Lower lobe of right lung (tissue), 2 donors: ENCODE measurements at regions not wholly inside any gene's neighbourhood (a gene's known extent, or its start where the extent isn't known, plus 50 kb on each side); places are given as distances from the start of the nearest gene placed in this dataset.

Experiments
- ATAC-seq, 2 donors: fragments of 200-7000 bp; cut with Tn5 transposase; one replicate each; pipeline ENCODE4 v1.9.1; 2020 to 2022; ENCODE audit warnings: mild to moderate bottlenecking in 2 of 2, moderate library complexity in 2 of 2
- DNase-seq: peaks from one replicate; pipeline ENCODE4 v3.0.0-alpha.2; 2020
- H3K27ac ChIP-seq: fragments of 200-600 bp; one replicate; pipeline ENCODE4 v1.8.0; 2022
- H3K27me3 ChIP-seq: fragments of 200-600 bp; one replicate; pipeline ENCODE4 v1.8.0; 2022; ENCODE audit warnings: low read depth
- H3K36me3 ChIP-seq: fragments of 200-600 bp; one replicate; pipeline ENCODE4 v1.8.0; 2022; ENCODE audit warnings: mild to moderate bottlenecking
- H3K4me1 ChIP-seq: fragments of 200-600 bp; one replicate; pipeline ENCODE4 v1.8.0; 2022
- H3K4me3 ChIP-seq: fragments of 200-600 bp; one replicate; pipeline ENCODE4 v1.8.0; 2022; ENCODE audit warnings: mild to moderate bottlenecking
- H3K9me3 ChIP-seq: fragments of 200-600 bp; one replicate; pipeline ENCODE4 v1.8.0; 2022
- intact Hi-C: fragments of 100-400 bp; cut with DNase I; formaldehyde crosslinking; loops from one replicate; pipeline ENCODE4 v1.11.0; 2022
- TF ChIP-seq, protein P1 (sequence below): fragments of 200-600 bp; IDR thresholded peaks from one replicate; pipeline ENCODE4 v1.8.0; 2022; ENCODE audit warnings: antibody characterized with exemption, mild to moderate bottlenecking
- donor health status: DM: no; HTN: yes; CAD: no; lungs with severe emphysema.

DNA sequence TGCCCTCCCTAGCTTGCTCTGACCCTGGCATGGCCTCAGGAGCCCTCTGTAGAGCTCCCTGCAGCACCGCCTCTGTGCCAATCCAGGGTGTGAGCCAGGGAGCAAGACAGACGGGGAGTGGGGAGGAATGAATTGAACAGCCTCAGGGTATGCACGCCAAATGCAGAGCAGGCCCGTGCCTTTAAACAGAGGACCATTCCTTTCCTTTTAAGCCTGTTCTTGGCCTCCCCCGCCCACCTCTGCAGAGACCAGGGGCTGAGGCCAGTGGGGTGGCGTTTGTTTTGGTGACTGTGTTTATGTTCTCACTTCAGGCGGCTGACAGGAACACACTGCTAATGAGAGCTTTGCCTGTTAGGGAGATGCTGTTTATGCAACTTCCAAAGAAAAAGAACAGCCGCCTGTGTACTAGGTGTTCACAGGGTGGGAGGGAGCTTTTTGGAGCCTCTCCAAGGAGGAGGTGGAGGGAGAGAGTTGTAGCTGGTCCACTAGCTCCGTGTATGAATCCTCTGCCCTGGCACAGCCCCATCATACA, 528.1 kb upstream of the DPP6 start:
- no peaks in the 10 kb centered on the region for H3K27me3 ChIP-seq
- intact Hi-C loops, result no loop called here
- H3K36me3 ChIP-seq, result no peaks in the 10 kb centered on the region
- ATAC-seq, result peak; percentile 25 to 39
- H3K4me1 ChIP-seq, result no peaks in the 10 kb centered on the region
- no peak overlapping the region for H3K27ac ChIP-seq
- TF ChIP-seq, protein P1, sequence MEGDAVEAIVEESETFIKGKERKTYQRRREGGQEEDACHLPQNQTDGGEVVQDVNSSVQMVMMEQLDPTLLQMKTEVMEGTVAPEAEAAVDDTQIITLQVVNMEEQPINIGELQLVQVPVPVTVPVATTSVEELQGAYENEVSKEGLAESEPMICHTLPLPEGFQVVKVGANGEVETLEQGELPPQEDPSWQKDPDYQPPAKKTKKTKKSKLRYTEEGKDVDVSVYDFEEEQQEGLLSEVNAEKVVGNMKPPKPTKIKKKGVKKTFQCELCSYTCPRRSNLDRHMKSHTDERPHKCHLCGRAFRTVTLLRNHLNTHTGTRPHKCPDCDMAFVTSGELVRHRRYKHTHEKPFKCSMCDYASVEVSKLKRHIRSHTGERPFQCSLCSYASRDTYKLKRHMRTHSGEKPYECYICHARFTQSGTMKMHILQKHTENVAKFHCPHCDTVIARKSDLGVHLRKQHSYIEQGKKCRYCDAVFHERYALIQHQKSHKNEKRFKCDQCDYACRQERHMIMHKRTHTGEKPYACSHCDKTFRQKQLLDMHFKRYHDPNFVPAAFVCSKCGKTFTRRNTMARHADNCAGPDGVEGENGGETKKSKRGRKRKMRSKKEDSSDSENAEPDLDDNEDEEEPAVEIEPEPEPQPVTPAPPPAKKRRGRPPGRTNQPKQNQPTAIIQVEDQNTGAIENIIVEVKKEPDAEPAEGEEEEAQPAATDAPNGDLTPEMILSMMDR, result no peak
- H3K9me3 ChIP-seq, result no peaks in the 10 kb centered on the region
- no peak for DNase-seq
- no peak overlapping the region for H3K4me3 ChIP-seq

- Histone ChIP-seq H3K4me1 (no peaks in the 10 kb centered on the region), H3K27me3 (no peaks in the 10 kb centered on the region), H3K9me3 (no peaks in the 10 kb centered on the region), H3K4me3 (no peak overlapping the region), H3K36me3 (no peaks in the 10 kb centered on the region), H3K27ac (no peak overlapping the region)
- intact Hi-C loops, result no loop called here
- DNase-seq (no peak), ATAC-seq (no peak)
- TF ChIP-seq, protein P1, result no peak
These were observed 523.1 kb upstream of the DPP6 start for GRCh38 chr7:153529100-153529499.

- H3K36me3 ChIP-seq, result no peaks in the 10 kb centered on the region
- no peaks in the 10 kb centered on the region for H3K9me3 ChIP-seq
- no peak overlapping the region for H3K4me3 ChIP-seq
- ATAC-seq (no peak), DNase-seq (no peak)
- H3K4me1 ChIP-seq, result no peaks in the 10 kb centered on the region
- no peaks in the 10 kb centered on the region for H3K27me3 ChIP-seq
- H3K27ac ChIP-seq, result no peak overlapping the region
- TF ChIP-seq, protein P1, result no peak
- intact Hi-C loops, result no loop called here
These were observed 522.5 kb upstream of the DPP6 start for GRCh38 chr7:153529651-153530165.

GRCh38 chr7:153530441-153530840, 521.8 kb upstream of the DPP6 start:
- TF ChIP-seq, protein P1, result no peak
- ATAC-seq, result no peak
- Histone ChIP-seq H3K27ac (no peak overlapping the region), H3K27me3 (no peaks in the 10 kb centered on the region), H3K9me3 (no peaks in the 10 kb centered on the region), H3K4me3 (no peak overlapping the region), H3K36me3 (no peaks in the 10 kb centered on the region), H3K4me1 (no peaks in the 10 kb centered on the region)
- intact Hi-C loops, result no loop called here
- DNase-seq, result no peak

- no peak overlapping the region for H3K27ac ChIP-seq
- H3K27me3 ChIP-seq, result no peaks in the 10 kb centered on the region
- no peak overlapping the region for H3K4me3 ChIP-seq
- intact Hi-C loops, result no loop called here
- no peak for DNase-seq
- no peaks in the 10 kb centered on the region for H3K36me3 ChIP-seq
- H3K9me3 ChIP-seq, result no peaks in the 10 kb centered on the region
- H3K4me1 ChIP-seq, result no peaks in the 10 kb centered on the region
- no peak for ATAC-seq
- TF ChIP-seq, protein P1, result no peak
These were observed 519.9 kb upstream of the DPP6 start for GRCh38 chr7:153532326-153532725.

GRCh38 chr7:153537271-153537670, 514.9 kb upstream of the DPP6 start:
- intact Hi-C loops, result no loop called here
- DNase-seq, result no peak
- ATAC-seq, result no peak
- Histone ChIP-seq H3K4me1 (no peaks in the 10 kb centered on the region), H3K9me3 (no peaks in the 10 kb centered on the region), H3K27ac (no peak overlapping the region), H3K36me3 (no peaks in the 10 kb centered on the region), H3K4me3 (no peak overlapping the region), H3K27me3 (no peaks in the 10 kb centered on the region)
- TF ChIP-seq, protein P1, result no peak
